Activated CD8-positive, alpha-beta memory T cell treated with anti-CD3 and anti-CD28 coated beads, Interleukin-2, amount 50 U/mL, for 24 hours (primary cell): ENCODE measurements at regions not wholly inside any gene's neighbourhood (a gene's known extent, or its start where the extent isn't known, plus 50 kb on each side); places are given as distances from the start of the nearest gene placed in this dataset.

ENCODE experiments used
- DNase-seq: peaks from one replicate; pipeline ENCODE4 v3.0.0-alpha.2; 2020; ENCODE audit errors: extremely low read depth

- DNase-seq = no peak
These were observed 632.0 kb downstream of the NSUN3 start for GRCh38 chr3:94694894-94695293.

DNA sequence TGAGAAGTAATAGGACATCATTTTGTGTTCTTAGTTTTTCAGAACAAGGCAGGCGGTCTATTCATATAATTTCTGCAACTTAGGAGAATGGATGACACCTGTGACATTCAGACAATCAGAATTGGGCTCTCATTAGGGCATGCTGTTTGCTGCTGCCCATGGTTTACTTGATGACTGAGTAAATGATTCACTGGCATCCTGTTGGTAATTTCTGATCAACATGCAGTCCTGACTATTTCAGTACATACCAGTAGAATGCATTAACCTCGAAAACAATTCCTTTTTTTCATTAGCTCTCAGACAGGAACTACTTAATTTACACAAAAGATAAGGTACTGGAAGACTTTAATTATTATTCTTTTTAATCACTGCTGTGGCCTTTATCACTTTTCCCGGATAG lies 641.6 kb downstream of the NSUN3 start:
- no peak for DNase-seq

DNA sequence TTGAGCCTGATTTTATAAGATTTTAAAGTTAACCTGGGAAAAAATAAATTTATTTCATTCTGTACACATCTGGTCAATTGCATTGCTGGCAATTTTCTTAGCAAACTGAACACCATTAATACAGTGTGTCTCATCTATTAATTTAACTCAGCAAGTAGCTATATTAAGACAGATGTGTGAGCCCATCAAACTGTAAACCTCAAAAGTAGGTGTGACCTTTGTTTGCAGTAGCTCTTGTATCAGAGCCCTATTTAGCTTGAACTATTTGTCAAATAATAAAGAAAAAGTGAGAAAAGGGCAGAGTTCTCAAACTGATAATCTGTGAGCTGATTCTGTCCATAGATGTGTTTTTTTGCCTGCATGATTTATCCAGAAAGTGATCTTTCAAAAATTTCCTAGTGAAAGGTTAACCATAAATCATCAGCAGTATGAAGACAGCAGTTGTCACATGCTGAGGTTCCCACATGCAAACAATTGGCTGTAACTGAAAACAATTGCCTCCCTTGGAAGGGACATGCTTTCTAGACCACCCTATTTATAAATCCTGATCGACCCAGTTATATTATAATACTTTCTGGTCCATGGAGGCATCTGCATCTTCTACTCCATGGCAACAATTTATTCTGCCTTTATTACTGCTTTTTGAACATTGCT lies 646.5 kb downstream of the NSUN3 start:
- DNase-seq = no peak

- no peak for DNase-seq
These were observed 651.3 kb downstream of the NSUN3 start for GRCh38 chr3:94714194-94714593.

GRCh38 chr3:94716326-94717018 lies 653.6 kb downstream of the NSUN3 start:
- no peak for DNase-seq

- DNase-seq = no peak
These were observed 671.3 kb downstream of the NSUN3 start for GRCh38 chr3:94734206-94734605.

DNA sequence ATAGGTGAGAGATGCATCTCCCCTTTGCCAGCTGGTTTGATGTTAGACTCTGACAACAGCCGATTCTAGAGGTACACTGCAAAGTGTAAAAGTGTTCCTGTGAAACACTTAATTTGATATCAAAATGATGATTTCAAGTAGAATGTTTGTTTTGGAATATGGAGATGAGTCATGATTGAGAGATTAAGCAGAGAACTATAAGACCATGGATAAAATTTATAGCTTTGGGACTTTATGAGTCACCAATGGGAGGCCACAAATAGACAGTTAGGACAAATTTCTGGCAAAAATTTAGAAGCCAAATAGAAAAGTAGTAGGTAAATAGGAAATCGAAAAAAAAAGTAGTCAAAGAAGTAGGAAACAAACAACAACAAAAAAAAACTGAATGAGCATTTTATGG lies 672.5 kb downstream of the NSUN3 start:
- DNase-seq = no peak

DNA sequence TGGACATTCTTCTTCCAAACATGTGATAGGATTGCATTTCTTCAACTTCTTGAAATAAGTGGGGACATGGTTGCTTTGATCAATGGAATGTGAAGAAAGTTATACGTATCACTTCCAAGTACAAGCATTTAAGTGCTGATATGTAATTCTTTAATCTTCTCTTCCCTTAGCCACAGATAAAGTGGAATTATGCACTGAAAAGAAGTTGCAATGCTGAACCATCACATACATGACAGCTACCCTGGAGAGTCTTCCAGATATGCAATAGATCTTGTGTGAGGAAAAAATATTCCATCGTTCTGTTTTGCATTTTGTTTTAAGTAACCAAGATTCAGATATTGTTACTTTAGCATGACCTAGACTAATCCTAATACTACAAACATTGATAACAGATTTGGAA lies 674.3 kb downstream of the NSUN3 start:
- no peak for DNase-seq

DNA sequence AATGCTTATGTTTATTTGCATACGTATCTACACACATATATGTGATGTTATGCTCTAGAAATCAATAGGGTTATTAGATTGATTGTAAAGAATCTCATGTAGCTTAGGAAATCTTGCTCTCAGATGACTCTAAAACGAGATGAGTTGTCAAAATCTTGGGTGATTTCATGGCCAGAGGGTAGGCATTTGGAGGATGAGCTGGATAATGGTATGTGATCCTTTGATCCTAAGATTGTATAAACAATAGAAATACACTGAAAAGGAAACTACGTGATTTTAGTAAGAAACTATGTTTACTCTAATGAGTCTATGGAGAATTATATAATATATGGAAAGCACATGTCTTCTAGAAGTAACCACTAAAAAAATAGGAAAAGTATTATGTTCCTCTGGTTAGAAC lies 676.6 kb downstream of the NSUN3 start:
- no peak for DNase-seq

DNA sequence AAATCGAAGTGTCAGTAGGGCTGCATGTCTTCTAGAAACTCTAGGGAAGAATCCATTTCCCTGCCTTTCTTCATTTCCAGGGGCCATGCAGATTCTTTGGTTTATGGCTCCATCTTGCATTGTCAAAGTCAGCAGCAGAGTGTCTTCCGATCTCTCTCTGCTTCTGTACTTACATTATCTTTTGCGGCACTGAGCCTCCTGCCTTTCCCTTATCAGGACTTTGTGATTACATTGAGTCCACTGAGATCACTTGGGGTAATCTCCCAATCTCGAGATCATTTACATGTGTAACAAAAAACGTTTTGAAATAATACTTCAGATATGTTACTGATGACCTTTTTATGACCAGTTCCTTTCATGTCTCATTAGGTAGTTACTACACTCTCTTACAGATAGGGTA lies 695.9 kb downstream of the NSUN3 start:
- no peak for DNase-seq

GRCh38 chr3:94772402-94772801 lies 709.5 kb downstream of the NSUN3 start:
- no peak for DNase-seq

DNA sequence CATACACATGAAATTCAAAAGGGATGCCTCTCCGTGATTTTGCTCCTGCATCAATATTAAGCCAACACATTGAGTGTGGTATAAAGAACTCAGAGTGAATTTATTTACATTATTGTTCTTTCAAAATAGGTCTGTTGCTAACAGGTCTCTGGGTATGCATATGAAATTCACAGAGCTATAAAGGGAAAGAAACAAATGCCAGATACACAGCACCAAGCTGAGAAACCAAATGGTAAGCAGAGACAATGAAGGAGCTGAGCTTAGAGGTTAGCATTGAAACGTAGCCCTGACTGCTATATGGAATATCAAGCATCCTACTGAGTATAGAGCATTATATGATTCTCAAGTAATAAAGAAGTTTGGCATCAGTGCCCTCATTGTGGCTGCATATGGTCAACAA lies 712.9 kb downstream of the NSUN3 start:
- no peak for DNase-seq

GRCh38 chr3:94776401-94776915 lies 713.6 kb downstream of the NSUN3 start:
- DNase-seq = no peak

DNA sequence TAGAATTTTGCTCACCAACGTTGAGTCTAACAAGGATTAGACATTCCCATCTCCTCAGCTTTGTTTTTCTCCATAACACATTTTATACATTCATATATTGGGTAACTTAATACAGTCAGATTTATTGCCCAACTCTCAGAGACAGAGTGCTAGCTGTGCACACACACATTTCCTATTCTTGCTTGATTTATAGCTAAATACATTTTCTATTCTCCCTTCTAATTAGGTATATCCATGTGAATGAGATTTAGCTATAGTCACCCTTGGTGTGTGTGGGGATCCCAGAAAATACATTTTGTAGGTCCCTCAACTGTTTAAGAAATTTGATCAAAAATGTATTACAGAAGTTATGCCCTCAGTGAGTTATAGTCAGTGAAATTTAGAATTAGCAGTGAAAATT lies 715.4 kb downstream of the NSUN3 start:
- DNase-seq = no peak

DNA sequence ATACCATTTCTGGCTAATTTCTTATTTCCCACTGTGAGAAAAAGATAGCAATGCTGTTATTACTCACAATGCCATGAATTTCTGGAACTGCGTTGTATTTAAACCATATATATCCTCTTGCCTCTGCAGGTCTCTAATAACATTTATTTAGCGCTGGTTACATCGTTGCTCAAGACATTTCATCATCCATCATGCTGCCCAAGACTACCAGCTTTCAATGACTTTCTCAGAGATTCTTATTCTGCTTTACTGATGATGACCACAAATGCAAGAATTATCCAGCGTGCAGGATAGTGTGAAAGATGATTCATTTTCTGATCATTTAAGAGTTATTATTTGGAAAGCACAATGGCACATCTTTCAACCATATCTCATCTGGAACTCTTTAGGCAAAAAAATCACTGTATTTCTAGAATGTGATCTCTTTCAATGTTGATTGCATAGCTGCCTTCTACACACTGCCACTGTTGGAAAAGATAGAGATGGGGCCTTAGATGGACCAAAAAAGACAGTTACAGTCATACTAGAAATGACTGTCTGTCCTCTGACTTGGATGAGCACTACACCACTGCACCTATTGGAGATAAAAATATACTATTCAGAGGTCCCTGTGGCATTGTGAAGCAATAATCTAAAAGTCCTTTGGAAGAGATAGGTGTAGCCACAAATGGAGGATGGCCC lies 716.1 kb downstream of the NSUN3 start:
- no peak for DNase-seq

DNA sequence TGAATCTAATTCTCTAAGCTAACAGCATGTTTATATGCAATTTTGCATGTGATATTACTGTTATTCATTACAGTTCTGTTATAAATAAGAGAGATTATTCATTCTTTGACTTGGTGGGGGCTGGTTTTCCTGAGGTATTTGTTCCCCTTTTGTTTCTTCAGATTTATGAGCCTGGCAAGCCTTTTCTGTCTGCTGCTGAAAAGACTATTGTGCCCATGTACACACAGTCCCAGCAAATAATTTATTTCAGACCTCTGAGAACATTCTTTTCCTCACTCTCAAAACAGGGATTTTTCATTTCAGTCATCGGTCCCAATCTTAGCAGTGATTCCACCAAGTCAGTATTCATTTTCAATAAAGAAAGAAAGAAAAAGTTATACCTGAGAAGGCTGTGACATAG lies 716.8 kb downstream of the NSUN3 start:
- no peak for DNase-seq

DNA sequence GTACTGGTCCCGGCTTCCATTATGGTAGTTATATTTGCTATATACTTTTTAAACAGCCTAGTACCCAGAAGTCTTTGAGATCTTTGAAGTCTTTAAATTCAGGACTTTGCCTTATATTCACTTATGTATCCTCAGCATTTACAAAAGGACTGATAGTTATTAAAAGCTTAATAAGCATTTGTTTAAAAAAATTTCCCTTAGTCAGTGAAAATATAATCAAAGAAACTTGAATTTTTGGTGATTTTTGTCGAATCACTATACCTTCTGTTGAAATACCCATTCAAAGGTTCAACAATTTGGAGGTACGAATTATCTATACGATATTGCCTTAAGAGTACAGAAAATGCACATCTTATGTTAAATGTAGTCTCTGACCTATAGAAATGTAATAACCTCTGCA lies 721.4 kb downstream of the NSUN3 start:
- no peak for DNase-seq

- no peak for DNase-seq
These were observed 724.2 kb downstream of the NSUN3 start for GRCh38 chr3:94787066-94787465.

- DNase-seq = no peak
These were observed 724.9 kb downstream of the NSUN3 start for GRCh38 chr3:94787734-94788270.

GRCh38 chr3:94794563-94794962 lies 731.7 kb downstream of the NSUN3 start:
- no peak for DNase-seq

DNA sequence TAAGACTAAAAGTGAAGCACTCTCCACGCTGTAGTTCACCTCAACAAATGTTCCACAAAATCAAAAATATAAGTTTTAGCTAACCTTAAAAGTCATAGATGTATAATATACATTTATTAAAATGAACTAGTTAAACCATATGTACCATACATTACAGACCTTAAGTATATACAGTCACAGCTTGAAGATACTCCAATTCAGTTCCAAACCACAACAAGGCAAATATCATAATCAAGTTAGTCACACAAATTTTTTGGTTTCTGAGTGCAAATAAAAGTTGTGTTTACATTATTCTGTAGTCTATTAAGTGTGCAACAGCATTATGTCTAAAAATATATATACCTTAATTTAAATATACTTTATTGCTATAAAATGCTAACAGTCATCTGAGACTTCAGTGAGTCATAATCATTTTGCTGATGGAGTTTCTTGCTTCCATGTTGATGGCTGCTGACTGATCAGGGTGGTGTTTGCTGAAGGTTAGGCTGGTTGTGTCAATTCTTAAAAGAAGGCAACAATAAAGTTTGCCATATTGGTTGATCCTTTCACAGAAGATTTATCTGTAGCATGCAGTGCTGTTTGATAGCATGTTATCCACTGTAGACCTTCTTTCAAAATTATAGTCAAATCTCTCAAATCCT lies 736.7 kb downstream of the NSUN3 start:
- no peak for DNase-seq

DNA sequence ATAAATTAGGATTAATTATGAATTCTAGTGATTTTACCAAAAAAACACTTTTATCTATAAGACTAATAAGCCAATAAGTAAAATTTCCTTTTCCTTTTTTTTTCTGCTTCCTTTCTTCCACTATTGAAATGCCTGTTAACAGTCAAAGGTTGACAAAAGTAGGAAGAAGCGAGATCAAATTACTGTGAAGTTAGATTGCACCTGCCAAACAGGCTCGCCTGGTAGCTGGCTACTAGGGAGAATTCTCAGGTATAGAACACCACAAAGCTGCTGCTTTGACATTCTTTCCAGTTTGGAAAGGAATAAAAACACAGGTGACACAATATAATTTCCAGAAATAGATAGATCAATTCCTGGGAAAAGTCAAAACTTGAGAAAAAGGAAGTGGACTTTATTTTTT lies 749.0 kb downstream of the NSUN3 start:
- DNase-seq = no peak
